PFSK-1 (cell line): ENCODE measurements at regions not wholly inside any gene's neighbourhood (a gene's known extent, or its start where the extent isn't known, plus 50 kb on each side); places are given as distances from the start of the nearest gene placed in this dataset.

Experiments used
- FOXP2 ChIP-seq: optimal IDR thresholded peaks from 2 replicates; pipeline ENCODE3; 2011; ENCODE audit warnings: borderline replicate concordance, control low read depth, inconsistent platforms; ENCODE audit not compliant: insufficient read depth; ENCODE audit errors: extremely low read length, extremely low read depth
- POLR2AphosphoS5 ChIP-seq: IDR thresholded peaks from 2 replicates; pipeline ENCODE4 v1.6.1; 2012; ENCODE audit warnings: low read depth, mild to moderate bottlenecking, control low read depth, low read length, moderate library complexity
- SIN3A ChIP-seq: IDR thresholded peaks from 2 replicates; pipeline ENCODE4 v1.6.1; 2012; ENCODE audit warnings: mild to moderate bottlenecking, low read length, moderate library complexity, borderline replicate concordance; ENCODE audit not compliant: insufficient read depth
- TAF1 ChIP-seq: IDR thresholded peaks from 2 replicates; pipeline ENCODE4 v1.6.1; 2012; ENCODE audit warnings: low read length, control low read depth, borderline replicate concordance; ENCODE audit not compliant: insufficient read depth
- TF ChIP-seq, protein P1 (sequence below), 2 experiments: IDR thresholded peaks; 2 replicates each; pipeline versions ENCODE4 v1.6.1 to v1.8.0; 2011 to 2012; ENCODE audit warnings: low read depth in 2 of 2, low read length in 2 of 2, control low read depth in 1 of 2, inconsistent platforms in 1 of 2, mild to moderate bottlenecking in 1 of 2, moderate library complexity in 1 of 2; ENCODE audit not compliant: insufficient read depth in 1 of 2

DNA sequence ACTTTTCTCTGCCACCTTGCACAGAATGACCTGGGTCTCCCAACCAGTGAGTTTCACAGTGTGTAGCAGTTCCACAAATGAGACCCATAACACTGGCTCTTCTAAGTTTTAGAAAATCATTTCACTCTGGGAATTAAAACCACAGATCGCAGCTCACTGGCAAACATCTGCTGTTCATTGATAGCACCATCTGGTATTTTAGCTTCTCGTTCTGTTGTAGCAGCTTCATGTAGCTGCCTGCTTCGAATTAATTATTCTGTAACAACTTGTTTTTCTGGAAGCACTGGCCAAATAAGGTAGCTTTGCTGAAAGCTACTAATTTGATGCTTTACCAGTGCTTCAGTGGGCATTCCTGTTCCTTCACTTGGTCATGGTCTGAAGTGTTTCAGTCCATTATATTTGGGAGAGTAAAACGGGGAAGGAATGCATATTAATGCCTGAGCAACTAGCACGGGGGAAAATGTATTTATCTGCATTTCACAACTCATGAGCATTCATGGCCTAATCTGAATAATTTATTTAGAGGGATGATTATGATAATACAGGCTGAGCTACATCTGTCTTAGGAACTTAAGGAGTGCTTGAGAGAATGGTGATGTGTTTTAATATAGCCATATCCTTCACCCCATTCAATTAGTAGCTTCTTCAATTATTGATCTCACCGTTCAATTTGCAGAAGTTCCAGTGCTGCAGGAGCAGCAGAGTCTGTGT, 447.4 kb downstream of the XPNPEP1 start:
- TF ChIP-seq FOXP2: no peak
- no peak for TF ChIP-seq TAF1
- TF ChIP-seq, protein P1, sequence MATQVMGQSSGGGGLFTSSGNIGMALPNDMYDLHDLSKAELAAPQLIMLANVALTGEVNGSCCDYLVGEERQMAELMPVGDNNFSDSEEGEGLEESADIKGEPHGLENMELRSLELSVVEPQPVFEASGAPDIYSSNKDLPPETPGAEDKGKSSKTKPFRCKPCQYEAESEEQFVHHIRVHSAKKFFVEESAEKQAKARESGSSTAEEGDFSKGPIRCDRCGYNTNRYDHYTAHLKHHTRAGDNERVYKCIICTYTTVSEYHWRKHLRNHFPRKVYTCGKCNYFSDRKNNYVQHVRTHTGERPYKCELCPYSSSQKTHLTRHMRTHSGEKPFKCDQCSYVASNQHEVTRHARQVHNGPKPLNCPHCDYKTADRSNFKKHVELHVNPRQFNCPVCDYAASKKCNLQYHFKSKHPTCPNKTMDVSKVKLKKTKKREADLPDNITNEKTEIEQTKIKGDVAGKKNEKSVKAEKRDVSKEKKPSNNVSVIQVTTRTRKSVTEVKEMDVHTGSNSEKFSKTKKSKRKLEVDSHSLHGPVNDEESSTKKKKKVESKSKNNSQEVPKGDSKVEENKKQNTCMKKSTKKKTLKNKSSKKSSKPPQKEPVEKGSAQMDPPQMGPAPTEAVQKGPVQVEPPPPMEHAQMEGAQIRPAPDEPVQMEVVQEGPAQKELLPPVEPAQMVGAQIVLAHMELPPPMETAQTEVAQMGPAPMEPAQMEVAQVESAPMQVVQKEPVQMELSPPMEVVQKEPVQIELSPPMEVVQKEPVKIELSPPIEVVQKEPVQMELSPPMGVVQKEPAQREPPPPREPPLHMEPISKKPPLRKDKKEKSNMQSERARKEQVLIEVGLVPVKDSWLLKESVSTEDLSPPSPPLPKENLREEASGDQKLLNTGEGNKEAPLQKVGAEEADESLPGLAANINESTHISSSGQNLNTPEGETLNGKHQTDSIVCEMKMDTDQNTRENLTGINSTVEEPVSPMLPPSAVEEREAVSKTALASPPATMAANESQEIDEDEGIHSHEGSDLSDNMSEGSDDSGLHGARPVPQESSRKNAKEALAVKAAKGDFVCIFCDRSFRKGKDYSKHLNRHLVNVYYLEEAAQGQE (IDR thresholded peaks at IDR 0.05; ENCODE audit: insufficient read depth in 1 of 2, low read depth in 2 of 2, low read length in 2 of 2): no peak
- TF ChIP-seq SIN3A: no peak
- TF ChIP-seq POLR2AphosphoS5: no peak

DNA sequence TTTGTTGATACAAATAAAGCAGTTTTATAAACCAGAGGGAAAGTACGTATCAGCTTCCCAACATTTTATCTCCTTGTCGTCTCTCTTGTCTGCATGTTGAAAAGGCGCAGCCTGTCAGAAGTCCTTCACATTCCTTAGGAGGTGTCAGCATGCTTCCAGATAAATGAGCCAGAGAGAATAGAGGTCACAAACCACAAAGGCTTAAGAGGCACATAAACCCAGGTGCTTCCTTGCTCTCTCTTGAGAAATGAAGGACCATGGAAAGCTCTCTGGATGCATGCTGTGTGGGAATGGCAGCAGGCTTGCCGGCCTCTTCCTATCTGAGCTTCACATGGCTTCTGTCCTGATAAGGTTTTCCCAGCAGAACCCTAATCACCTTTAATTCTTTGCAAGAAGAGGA, 448.5 kb downstream of the XPNPEP1 start:
- TF ChIP-seq, protein P1 (IDR thresholded peaks at IDR 0.05; ENCODE audit: insufficient read depth in 1 of 2, low read depth in 2 of 2, low read length in 2 of 2): no peak
- TF ChIP-seq FOXP2 (no peak), TAF1 (no peak), POLR2AphosphoS5 (no peak), SIN3A (no peak)

DNA sequence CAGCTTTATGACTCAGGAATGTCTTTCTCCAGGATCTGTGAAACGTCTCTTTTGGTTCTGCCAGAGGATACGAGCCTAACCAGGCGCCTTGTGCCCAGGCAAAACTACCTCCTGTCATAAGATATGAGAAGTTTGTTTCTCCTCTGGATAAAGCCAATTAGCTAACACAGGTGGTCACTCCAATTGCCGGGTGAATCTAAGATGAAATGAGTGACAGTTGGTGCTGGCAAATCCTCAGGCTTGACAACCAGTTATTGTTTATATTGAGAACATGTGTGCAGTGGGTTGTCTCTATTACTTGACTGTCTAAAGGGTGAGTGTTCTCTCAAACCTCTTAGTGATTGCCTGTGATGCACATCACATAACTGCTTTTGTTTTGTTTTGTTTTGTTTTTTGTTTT, 449.1 kb downstream of the XPNPEP1 start:
- no peak for TF ChIP-seq FOXP2
- TF ChIP-seq POLR2AphosphoS5: no peak
- TF ChIP-seq SIN3A: no peak
- no peak for TF ChIP-seq TAF1

DNA sequence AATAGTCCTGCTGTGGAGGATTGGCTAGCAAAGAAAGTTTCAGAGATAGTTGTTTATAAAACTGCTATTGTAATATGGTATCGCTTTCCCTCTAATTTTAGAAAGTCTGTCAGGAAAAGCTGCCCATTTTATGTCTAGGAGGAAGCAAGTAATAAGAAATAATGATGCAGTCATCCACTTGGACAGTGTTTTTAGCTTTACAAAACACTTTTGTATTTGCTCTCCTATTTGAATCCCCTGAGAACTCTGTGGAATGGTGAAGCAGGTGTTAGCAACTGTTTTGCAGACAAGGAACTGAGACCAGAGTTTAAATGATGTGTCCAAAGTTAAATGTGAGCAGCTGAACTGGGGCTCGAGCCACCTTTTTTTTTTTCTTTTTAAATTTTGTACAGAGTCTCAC, 455.8 kb downstream of the XPNPEP1 start:
- TF ChIP-seq TAF1 (no peak), FOXP2 (no peak), SIN3A (no peak), POLR2AphosphoS5 (no peak)
- TF ChIP-seq, protein P1 (IDR thresholded peaks at IDR 0.05; ENCODE audit: insufficient read depth in 1 of 2, low read depth in 2 of 2, low read length in 2 of 2): no peak

DNA sequence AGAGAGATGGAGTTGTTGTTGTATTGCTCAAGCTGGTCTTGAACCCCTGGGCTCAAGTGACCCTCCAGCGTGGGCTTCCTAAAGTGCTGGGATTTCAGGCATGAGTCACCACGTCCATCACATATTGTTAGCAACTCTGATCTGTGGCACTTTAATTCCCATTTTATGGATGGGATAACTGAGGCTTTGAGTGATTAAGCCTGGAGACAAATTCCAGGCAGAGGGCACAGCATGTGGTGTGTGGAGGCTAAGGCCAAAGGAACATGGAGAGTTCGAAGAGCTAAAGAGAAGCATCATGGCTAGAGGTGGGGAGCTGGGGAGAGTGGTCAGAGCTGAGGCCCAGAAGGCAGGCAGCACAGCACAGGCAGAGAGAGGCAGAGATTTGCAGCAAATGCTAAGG, 458.4 kb downstream of the XPNPEP1 start:
- TF ChIP-seq FOXP2 (no peak), SIN3A (no peak), TAF1 (no peak), POLR2AphosphoS5 (no peak)
- TF ChIP-seq, protein P1 (IDR thresholded peaks at IDR 0.05; ENCODE audit: insufficient read depth in 1 of 2, low read depth in 2 of 2, low read length in 2 of 2): no peak
